Stimulated activated CD4-positive, alpha-beta T cell treated with anti-CD3 and anti-CD28 coated beads, TNF-alpha, amount 100 ng/mL, for 24 hours (primary cell): ENCODE measurements at regions not wholly inside any gene's neighbourhood (a gene's known extent, or its start where the extent isn't known, plus 50 kb on each side); places are given as distances from the start of the nearest gene placed in this dataset.

Experiments used
- DNase-seq, 3 experiments: peaks; one replicate each; pipeline ENCODE4 v3.0.0-alpha.2; 2020; ENCODE audit warnings: low read depth in 3 of 3

DNA sequence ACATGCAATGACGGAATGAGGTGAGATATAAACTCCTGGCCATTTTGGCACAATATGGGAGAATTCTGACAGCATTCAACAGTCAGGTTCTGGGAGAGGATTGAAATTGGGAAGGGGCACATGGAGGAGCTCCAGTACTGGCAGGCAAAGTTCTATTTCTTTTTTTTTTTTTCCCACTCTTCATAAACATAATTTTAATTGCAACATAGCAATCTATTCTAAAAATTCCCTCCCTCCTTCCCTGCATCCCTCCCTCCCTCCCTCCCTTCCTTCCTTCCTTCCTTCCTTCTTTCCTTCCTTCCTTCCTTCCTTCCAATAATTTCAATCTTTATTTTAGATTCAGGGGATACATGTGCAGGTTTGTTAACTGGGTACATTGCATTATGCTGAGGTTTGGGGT lies 93.2 kb downstream of the PTCSC3 start:
- DNase-seq = no peak

GRCh38 chr14:36078080-36078479 lies 98.4 kb downstream of the PTCSC3 start:
- no peak for DNase-seq

DNA sequence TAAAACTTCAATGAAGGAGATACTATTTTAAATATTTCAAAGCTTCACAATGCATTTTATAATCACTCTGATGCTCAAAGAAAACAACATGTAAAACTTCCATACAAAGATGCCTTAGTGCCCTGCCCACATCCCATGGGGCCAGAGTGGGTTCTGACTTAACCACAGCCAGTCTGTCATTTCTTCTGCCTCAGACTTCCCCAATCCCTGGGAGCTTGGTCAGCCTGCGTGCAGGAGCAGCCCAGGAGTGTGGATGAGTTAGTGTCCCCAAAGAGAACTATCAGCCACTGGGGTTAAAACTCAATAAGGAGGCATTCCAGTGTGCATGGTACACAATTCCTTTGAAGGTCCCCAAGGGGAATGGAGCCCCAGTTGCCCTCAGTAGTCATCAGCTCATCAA lies 100.3 kb downstream of the PTCSC3 start:
- DNase-seq = no peak

- DNase-seq = no peak
These were observed 101.3 kb downstream of the PTCSC3 start for GRCh38 chr14:36075203-36075602.

DNA sequence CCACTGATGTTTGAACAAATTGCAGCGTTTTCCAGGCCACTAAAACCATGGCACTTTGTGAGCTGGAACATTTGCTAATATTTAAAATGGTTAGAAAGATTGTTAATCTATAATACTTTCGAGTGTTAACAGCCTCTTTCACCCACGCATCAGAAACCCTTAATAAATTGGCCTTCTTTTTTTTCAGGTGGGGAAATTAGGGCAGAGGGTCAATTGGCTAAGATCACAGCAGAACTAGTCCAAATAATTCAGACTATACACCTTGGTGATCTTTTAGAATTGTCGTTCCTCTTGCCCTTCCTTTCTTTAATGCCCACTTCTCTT lies 105.8 kb downstream of the PTCSC3 start:
- DNase-seq = no peak

- peak in 1 of 3 experiments; percentile 42 for DNase-seq
These were observed 106.3 kb downstream of the PTCSC3 start for GRCh38 chr14:36070031-36070719.

DNA sequence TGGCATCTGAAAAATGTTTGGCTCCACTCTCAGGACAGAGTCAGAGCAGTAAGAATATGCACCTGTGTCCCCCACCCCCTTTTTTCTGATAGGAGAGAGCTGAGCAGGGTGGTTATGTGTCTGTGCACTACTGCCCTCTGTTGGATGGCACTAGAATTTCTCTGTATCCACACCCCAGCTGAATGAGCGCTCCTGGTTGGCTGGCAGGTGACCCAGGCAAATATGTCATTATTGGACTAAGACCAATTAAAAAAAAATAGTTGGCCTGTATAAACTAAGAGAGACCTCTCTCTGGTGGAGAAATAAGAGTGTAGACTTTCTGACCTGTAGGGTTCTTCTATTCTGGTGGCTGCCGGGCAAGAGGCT lies 107.0 kb downstream of the PTCSC3 start:
- peak in 1 of 3 experiments; percentile 3 for DNase-seq

- no peak for DNase-seq
These were observed 107.6 kb downstream of the PTCSC3 start for GRCh38 chr14:36068777-36069534.

DNA sequence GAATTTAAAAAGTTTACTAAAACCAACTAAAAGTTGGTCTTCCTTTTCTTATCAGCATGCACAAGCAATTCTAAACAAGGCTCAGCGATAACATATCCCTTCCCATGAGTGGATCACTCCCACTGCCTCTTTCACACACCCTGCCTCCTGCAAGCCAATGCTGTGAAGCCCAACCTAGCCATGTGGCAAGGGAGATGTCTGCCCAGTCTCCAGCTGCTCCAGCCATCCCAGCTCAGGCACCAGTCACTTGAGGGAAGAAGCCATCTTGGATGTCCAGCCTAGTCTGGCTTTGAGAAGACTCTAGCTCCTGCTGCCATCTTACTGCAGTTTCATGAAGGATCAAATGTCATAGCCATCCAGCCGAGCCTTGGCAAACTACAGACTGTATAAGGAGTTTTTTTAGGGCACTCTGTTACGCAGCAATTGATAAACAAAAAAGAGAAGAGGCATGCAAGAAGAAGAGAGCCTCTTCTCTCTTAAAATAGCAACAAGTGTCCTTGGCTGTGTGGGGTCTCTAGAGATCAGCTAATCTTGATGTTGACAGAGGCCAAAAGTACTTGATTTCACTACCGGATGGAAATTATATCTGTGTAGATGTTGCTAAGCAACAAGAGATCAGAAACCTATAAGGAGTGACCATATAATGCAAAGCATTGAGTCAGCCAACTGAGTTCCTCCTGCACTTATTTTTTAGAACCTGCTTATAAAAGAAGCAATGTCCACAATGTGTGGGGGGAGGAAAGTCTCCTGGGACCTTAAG lies 108.9 kb downstream of the PTCSC3 start:
- no peak for DNase-seq

- no peak for DNase-seq
These were observed 109.9 kb downstream of the PTCSC3 start for GRCh38 chr14:36066636-36067035.

DNA sequence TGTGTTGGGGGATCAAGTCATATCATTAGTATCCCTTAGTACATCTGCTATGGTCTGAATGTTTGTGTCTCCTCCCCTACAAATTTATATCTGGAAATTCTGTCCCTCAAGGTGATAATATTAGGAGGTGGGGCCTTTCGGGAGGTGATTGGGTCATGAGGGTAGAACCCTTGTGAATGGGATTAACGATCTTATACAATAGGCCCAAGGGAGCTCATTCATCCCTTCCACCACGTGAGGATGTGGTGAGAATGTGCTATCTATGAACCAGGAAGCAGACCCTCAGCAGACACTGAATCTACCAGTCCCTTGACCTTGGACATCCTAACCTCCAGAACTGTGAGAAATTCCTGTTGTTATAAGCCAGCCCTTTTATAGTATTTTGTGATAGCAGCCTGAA lies 110.7 kb downstream of the PTCSC3 start:
- no peak for DNase-seq

GRCh38 chr14:36059531-36059930 lies 117.0 kb downstream of the PTCSC3 start:
- no peak for DNase-seq

GRCh38 chr14:36057452-36058116 lies 118.9 kb downstream of the PTCSC3 start:
- no peak for DNase-seq

DNA sequence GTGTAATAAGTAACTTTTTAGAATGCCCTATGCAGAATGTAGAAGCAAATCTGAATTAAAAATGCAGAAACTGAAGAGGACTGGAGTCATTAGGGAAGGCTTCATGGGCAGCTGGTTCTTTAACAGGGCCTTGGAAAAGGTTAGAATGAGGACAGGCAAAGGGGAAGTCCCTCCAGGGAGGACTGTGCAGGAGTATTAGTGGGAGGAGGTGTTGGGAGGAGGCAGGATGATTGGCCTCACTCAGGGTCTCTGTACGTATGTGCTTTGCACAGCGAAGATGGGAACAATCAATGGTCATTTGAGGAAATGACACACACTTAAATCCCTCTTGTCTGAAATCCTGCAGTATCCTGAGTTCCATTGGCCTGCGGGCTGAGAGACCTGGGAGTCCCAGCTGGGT lies 119.7 kb downstream of the PTCSC3 start:
- DNase-seq = no peak

DNA sequence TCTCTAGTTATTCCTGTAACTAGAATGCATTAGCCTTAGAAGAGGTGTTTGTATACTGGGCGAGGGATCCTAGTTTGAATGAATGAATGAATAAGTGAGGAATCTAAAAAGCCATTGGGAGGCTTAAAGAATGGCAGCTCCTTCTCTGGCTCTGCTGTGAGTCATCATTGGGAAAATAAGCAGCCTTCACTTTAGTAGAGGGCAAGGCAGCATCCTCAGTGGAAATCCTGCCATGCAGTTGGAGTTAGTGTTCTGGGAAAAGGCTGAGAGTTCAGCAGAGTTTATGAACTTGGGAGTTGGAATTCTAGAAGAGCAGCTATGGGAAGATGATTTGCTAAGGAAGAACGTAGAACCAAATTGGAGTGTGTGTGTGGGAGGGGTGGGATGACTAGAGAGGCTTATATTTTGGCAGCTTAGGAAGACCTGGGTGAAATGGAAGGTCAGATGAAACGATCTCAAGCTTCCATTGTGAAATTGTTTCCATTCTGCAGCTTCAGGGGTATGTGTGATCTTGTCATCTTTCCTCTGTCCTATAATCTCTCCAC lies 120.8 kb downstream of the PTCSC3 start:
- DNase-seq = no peak

GRCh38 chr14:36055052-36055378 lies 121.5 kb downstream of the PTCSC3 start:
- no peak for DNase-seq

- no peak for DNase-seq
These were observed 122.0 kb downstream of the PTCSC3 start for GRCh38 chr14:36054353-36055051.

GRCh38 chr14:36052681-36053080 lies 123.8 kb downstream of the PTCSC3 start:
- no peak for DNase-seq

DNA sequence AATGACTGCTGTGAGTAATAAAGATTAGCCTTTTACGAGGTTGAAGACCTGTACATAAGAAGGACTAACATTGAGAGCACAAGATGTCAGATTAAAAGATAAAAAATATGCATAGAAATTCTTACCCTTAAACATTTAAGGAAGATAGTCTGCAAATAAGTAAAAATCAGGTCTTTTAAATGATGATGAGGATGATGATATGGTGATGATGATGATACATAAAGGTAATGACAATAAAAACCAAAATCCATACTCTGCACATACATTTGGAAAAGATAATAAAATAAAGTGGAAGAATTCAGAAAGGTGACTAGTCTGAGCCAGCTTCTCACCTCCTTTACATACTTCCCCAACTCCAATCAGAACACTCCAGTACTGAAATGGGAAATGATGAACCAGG lies 124.5 kb downstream of the PTCSC3 start:
- no peak for DNase-seq

DNA sequence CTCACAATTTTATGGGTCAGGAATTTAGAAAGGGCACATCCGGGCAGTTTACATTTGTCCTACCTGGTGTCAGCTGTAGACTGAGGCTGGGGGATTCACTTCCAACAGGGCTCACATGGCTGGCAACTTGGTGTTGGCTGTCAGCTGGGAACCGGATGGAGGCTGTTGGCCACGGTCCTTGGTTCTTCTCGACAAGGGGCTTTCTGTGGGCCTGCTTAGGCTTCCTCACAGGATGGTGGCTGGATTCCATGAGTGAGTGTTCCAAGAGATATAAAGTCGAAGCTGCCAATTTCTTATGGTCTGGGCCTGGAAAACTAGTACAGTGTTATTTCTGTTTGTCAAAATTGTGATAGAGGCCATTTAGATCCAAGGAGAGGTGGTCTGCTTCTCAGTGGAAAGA lies 127.9 kb downstream of the PTCSC3 start:
- no peak for DNase-seq

- no peak for DNase-seq
These were observed 128.6 kb downstream of the PTCSC3 start for GRCh38 chr14:36047912-36048311.

GRCh38 chr14:36035675-36036074 lies 140.8 kb downstream of the PTCSC3 start:
- no peak for DNase-seq
